ENCODE measurements at regions not wholly inside any gene's neighbourhood (a gene's known extent, or its start where the extent isn't known, plus 50 kb on each side); places are given as distances from the start of the nearest gene placed in this dataset.

DNA sequence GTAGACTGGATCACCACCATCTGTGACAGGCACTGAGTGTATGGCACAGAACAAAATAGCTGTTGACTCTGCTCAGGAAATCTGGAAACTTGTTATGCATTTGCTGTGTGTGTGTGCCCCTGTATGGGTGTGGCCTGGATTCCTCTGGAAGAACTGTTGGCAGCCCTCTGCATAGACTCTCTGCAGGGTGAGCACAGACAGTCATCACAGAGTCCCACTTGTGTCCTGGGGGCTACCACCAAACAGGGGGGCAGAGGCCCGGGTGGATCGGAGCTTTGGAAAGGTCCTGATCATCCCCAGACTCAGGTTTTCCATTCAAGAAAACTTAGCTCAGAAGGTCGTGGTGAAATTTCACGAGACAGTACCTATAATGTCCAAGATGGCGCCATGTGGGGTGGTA lies 258.6 kb downstream of the SOX11 start:
- TF ChIP-seq TCF7L2 (IDR thresholded peaks at IDR 0.05; ENCODE audit: low read depth, low read length): no peak
- TF ChIP-seq, protein P1, sequence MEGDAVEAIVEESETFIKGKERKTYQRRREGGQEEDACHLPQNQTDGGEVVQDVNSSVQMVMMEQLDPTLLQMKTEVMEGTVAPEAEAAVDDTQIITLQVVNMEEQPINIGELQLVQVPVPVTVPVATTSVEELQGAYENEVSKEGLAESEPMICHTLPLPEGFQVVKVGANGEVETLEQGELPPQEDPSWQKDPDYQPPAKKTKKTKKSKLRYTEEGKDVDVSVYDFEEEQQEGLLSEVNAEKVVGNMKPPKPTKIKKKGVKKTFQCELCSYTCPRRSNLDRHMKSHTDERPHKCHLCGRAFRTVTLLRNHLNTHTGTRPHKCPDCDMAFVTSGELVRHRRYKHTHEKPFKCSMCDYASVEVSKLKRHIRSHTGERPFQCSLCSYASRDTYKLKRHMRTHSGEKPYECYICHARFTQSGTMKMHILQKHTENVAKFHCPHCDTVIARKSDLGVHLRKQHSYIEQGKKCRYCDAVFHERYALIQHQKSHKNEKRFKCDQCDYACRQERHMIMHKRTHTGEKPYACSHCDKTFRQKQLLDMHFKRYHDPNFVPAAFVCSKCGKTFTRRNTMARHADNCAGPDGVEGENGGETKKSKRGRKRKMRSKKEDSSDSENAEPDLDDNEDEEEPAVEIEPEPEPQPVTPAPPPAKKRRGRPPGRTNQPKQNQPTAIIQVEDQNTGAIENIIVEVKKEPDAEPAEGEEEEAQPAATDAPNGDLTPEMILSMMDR (IDR thresholded peaks at IDR 0.05): no peak
- no peak for TF ChIP-seq POLR2AphosphoS5 (IDR thresholded peaks at IDR 0.05; ENCODE audit: low read depth, low read length)
- TF ChIP-seq, protein P2, sequence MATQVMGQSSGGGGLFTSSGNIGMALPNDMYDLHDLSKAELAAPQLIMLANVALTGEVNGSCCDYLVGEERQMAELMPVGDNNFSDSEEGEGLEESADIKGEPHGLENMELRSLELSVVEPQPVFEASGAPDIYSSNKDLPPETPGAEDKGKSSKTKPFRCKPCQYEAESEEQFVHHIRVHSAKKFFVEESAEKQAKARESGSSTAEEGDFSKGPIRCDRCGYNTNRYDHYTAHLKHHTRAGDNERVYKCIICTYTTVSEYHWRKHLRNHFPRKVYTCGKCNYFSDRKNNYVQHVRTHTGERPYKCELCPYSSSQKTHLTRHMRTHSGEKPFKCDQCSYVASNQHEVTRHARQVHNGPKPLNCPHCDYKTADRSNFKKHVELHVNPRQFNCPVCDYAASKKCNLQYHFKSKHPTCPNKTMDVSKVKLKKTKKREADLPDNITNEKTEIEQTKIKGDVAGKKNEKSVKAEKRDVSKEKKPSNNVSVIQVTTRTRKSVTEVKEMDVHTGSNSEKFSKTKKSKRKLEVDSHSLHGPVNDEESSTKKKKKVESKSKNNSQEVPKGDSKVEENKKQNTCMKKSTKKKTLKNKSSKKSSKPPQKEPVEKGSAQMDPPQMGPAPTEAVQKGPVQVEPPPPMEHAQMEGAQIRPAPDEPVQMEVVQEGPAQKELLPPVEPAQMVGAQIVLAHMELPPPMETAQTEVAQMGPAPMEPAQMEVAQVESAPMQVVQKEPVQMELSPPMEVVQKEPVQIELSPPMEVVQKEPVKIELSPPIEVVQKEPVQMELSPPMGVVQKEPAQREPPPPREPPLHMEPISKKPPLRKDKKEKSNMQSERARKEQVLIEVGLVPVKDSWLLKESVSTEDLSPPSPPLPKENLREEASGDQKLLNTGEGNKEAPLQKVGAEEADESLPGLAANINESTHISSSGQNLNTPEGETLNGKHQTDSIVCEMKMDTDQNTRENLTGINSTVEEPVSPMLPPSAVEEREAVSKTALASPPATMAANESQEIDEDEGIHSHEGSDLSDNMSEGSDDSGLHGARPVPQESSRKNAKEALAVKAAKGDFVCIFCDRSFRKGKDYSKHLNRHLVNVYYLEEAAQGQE (IDR thresholded peaks at IDR 0.05; ENCODE audit: insufficient read depth in 1 of 2, low read depth in 2 of 2, low read length in 1 of 2): no peak
- TF ChIP-seq SIN3A (IDR thresholded peaks at IDR 0.05; ENCODE audit: borderline replicate concordance, insufficient read depth, low read depth, low read length): no peak
- no peaks in the 10 kb centered on the region for H3K4me1 ChIP-seq (ENCODE audit: control insufficient read depth, insufficient read depth, low read length)
- no peaks in the 10 kb centered on the region for H3K27me3 ChIP-seq (ENCODE audit: control insufficient read depth, insufficient read depth, low read length)
- ATAC-seq (no peak), DNase-seq (ENCODE audit: low read depth, low spot score) (no peak)
- H3K36me3 ChIP-seq (ENCODE audit: control insufficient read depth, insufficient read depth, low read length): no peaks in the 10 kb centered on the region
- POLR2A ChIA-PET: no interaction called here
- no peak overlapping the region for H3K4me3 ChIP-seq (ENCODE audit: low read depth in 2 of 2, low read length in 2 of 2)
- no peaks in the 10 kb centered on the region for H3K9me3 ChIP-seq (ENCODE audit: control insufficient read depth, insufficient read depth, low read depth, low read length)
- intact Hi-C loops (cut with micrococcal nuclease; ENCODE audit: unreplicated experiment): no loop called here
- H3K27ac ChIP-seq (ENCODE audit: low read length): no peak overlapping the region
- no TSS peak for BruUV-seq (replicated peaks)
- in situ Hi-C loops (cut with HindIII; ENCODE audit: low pct_unique_long_range_greater_than_20kb, low sequenced_read_pairs): no loop called here
- CTCF ChIA-PET: no interaction called here

DNA sequence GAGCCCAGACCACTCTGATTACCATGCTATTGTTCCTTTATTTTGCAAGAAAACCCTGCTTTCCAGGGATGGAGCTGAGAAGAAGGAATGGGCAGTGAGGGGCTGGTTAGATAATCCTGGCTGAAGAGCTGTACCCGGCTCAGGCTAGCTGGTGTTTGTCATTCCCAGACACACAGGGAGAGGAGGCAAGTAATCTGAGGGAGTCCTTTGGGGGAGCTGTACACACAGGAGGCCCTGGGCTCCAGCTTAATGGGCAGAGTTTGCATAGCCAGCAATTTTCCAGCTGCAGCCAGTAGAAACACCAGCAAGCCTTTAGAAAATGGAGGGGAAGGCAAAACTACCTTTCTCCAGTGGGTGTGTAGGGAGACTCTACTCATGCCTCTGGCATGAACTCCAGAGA lies 259.3 kb downstream of the SOX11 start:
- H3K9me3 ChIP-seq (ENCODE audit: control insufficient read depth, insufficient read depth, low read depth, low read length): no peaks in the 10 kb centered on the region
- in situ Hi-C loops (cut with HindIII; ENCODE audit: low pct_unique_long_range_greater_than_20kb, low sequenced_read_pairs) (no loop called here), intact Hi-C loops (cut with micrococcal nuclease; ENCODE audit: unreplicated experiment) (no loop called here)
- ATAC-seq (no peak), DNase-seq (ENCODE audit: low read depth, low spot score) (no peak)
- no TSS peak for BruUV-seq (replicated peaks)
- ChIA-PET CTCF (no interaction called here), POLR2A (no interaction called here)
- H3K4me1 ChIP-seq (ENCODE audit: control insufficient read depth, insufficient read depth, low read length): no peaks in the 10 kb centered on the region
- H3K27ac ChIP-seq (ENCODE audit: low read length): no peak overlapping the region
- no peaks in the 10 kb centered on the region for H3K36me3 ChIP-seq (ENCODE audit: control insufficient read depth, insufficient read depth, low read length)
- H3K27me3 ChIP-seq (ENCODE audit: control insufficient read depth, insufficient read depth, low read length): no peaks in the 10 kb centered on the region
- H3K4me3 ChIP-seq (ENCODE audit: low read depth in 2 of 2, low read length in 2 of 2): no peak overlapping the region
- TF ChIP-seq POLR2AphosphoS5 (IDR thresholded peaks at IDR 0.05; ENCODE audit: low read depth, low read length) (no peak), TCF7L2 (IDR thresholded peaks at IDR 0.05; ENCODE audit: low read depth, low read length) (no peak), SIN3A (IDR thresholded peaks at IDR 0.05; ENCODE audit: borderline replicate concordance, insufficient read depth, low read depth, low read length) (no peak)
- TF ChIP-seq, protein P2 (IDR thresholded peaks at IDR 0.05; ENCODE audit: insufficient read depth in 1 of 2, low read depth in 2 of 2, low read length in 1 of 2): no peak
- TF ChIP-seq, protein P1 (IDR thresholded peaks at IDR 0.05): no peak
